GM18519 (cell line): ENCODE measurements at regions not wholly inside any gene's neighbourhood (a gene's known extent, or its start where the extent isn't known, plus 50 kb on each side); places are given as distances from the start of the nearest gene placed in this dataset.
"Not testable (repeated sequence)": the region's sequence is repeated elsewhere in the genome, so short reads cannot be mapped to it uniquely, and the experiment has no call there.

Experiments
- ATAC-seq: cut with Tn5 transposase; IDR thresholded peaks from one replicate; pipeline ENCODE4 v1.9.1; 2021; ENCODE audit warnings: mild to moderate bottlenecking, moderate library complexity; ENCODE audit not compliant: unreplicated experiment, low FRiP score

GRCh38 chr9:75454043-75454442 is 365.7 kb downstream of the OSTF1 start:
- no peak for ATAC-seq

- ATAC-seq: no peak
Observed at GRCh38 chr9:75454891-75455290, 366.6 kb downstream of the OSTF1 start.

GRCh38 chr9:75455444-75455921 is 367.2 kb downstream of the OSTF1 start:
- peak; percentile 99 for ATAC-seq

- no peak for ATAC-seq
Observed at GRCh38 chr9:75456698-75457097, 368.4 kb downstream of the OSTF1 start.

DNA sequence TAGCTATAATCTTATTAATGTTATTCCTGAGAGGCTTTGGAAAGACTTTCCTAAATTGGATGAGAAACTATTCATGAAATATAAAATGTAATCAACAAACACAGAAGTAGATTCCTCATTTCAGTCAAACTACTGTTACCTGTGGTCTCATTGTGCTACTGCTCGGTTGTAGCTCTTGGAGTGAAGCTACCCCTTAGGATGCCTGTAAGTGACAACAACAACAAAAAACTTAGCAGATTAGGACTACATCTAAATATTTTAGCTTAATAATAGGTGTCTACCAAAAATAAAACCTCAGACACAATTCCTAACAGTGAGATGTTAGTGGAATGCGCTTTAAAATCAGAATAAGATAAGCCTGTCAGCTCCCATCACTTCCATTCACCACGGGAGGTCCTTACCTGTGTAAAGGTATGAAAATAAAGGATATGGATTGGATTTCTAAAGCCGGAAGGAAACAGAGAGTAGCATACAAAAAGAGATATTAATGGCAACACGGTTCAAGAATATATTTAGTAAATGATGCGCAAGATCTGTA is 369.2 kb downstream of the OSTF1 start:
- no peak for ATAC-seq

DNA sequence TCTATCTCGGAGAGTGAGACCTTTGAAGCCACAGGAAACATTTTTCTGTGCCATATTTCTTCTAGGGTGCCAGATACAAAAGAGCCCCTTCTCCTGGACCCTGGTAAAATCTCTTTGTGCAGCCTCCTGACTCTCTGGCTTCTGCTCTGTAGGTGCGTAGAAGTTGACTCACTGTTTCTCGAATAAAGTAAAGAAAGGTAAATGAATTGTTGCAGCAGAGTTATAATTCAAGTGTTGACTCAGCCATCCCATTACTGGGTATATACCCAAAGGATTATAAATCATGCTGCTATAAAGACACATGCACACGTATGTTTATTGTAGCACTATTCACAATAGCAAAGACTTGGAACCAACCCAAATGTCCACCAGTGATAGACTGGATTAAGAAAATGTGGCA is 371.0 kb downstream of the OSTF1 start:
- not testable (repeated sequence) for ATAC-seq

- ATAC-seq: peak; percentile 59
Observed at GRCh38 chr9:75461183-75461582, 372.9 kb downstream of the OSTF1 start.

DNA sequence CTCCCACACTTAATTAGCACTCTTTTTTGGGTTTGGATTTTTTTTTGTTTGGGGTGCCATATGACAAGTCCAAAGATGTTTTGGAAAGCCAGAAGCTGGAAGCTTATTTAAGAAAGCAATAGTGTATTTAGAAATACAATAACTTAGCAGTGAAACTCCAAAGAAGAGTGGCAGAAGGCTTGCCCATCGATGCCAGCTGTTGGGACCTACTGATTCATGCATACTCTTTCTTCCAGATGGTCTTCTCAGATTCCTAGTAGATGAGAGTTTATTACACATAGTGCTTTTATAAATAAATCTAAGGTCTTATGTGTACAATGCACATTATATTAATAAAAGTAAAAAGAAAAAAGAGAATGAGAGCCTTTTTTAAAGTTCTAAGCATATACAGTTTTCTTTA is 374.6 kb downstream of the OSTF1 start:
- ATAC-seq: no peak

- no peak for ATAC-seq
Observed at GRCh38 chr9:75463871-75464270, 375.6 kb downstream of the OSTF1 start.

DNA sequence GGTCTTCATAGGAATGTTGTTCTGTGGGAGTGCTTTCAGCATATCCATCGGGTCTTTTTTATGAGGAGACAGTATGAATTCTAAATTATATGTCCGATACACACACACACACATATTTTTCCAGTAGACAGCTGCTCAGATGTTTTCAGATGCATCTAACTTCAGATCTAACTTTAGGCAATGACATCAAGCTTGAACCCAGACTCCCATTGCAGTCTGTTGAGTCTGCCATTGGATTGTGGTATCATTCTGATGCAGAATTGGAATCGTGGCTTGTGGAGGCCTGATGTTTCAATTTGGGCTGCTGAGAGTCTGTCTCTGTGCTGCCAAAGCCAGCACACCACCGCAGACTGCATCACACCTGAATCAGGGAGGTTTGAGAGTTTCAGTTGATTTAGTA is 376.4 kb downstream of the OSTF1 start:
- no peak for ATAC-seq

DNA sequence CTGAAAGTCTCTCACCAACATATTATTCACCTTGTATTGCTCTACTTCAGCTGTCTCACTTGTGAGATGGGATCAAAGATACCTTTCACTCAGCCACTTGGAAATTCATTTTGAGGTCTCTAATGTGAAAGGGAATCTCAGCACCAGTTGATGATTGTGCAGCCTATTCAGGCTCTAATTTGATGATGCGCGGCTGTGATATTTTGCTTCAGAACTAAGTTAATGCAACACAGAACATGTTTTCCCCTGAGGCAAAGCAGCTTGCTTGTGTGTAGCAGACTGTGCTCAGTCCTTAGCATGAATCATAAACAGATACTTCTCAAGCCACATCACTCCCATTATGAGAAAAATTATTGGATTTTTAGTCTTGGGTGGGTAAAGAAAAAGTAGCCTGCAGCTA is 378.8 kb downstream of the OSTF1 start:
- no peak for ATAC-seq

DNA sequence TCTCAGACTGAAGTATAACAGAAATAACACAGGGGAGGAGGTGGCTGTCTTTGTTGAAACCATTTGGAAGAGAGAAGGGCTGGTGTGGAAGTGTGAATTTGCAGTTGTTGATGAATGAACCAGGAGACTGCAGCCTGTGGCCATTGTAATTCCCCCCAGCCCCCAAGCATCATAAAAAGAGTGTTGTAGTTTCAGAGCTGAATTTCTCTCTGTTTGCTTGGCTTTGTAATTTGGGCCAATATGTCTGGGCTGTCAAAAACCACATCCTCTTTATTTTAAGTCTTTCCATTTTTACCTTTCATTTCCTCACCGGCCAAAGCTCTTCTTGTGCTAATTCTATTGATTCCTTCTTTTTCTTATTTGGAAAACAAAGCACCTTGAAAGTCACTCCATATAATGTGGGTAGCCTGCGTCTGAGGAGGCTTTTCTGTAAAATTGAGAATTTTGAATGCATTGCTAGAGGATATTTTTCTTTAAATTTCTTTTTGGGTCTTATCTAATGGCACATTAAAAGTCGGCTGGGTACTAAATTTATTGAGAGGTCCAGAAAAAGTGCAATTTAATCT is 383.3 kb downstream of the OSTF1 start:
- peak; percentile 54 for ATAC-seq

GRCh38 chr9:75482566-75482965 is 394.3 kb downstream of the OSTF1 start:
- no peak for ATAC-seq

DNA sequence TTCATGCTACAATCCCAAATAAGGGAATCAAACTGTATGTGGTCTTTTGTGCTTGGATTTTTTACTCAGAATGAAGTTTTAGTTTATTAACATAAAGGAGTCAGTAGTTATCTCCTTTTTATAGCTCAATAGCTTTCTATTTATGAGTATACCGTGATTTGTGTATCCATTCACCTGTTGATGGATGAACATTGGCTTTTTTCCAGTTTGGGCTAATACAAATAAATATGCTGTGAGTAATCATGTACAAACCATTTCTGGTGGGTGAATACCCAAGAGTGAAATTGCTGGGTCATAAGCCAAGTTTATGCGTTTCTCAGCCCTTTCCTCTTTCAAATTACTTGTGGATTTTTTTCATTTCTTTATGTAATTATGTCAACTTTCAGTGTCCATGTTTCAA is 395.3 kb downstream of the OSTF1 start:
- ATAC-seq: no peak

DNA sequence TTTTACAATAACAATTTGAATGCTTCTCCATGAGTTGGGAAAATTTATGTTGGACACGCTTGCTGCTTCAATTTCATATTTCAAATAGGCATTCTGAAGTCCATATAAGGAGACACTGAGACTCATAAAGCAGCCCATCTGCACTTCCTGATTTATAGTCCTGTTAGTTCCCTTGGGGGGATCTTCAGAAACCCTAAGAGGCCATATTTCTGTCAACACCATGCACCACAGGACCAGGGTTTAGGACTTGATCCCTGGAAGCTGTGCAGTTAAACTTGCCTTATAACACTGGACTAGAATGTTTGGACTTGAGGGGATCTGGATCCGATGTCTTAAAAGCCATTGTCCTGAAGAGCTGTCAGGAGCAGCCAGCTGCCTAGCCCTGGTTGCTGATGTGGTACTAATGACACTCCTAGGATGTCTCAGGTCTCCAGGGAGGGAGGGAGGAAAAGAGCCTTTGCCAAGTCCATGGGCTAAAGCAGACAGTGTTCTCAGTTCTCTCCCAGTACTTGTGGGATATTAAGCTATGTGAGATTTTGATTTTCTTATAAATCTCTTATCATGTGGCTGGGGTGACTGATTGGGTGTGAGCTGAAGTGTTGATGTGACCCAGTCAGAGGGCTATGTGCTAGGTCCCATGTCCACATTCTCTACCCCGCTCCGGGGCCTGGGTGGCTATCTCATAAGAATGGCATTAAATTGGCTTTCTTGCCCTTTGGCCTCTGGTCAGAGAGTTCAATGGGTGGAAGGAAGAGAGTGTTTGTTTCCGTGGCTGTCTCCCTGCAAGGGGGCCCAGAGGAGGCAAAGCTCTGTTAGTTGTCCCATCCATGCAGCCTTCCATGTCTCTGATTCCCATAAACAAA is 399.8 kb downstream of the OSTF1 start:
- no peak for ATAC-seq

DNA sequence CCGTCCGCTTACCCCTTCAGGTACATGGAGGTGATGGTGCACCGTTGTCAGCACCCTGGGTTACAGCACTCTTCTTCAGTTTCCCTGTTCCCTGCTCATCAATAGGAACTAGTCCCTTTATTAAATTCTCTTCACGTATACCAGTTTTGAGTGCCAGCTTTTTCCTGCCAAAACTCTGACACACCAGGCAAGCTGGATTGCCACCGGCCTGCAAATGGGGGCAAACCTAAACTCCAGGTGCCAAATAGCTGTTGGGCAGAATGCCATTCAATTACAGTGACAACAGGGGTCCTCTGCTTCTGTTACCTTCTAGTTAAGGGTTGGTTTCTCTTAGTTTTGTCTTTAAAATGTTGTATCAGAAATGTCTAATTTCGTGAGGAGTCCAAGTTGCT is 400.4 kb downstream of the OSTF1 start:
- ATAC-seq: no peak

GRCh38 chr9:75490326-75490725 is 400.1 kb upstream of the PCSK5 start:
- no peak for ATAC-seq

DNA sequence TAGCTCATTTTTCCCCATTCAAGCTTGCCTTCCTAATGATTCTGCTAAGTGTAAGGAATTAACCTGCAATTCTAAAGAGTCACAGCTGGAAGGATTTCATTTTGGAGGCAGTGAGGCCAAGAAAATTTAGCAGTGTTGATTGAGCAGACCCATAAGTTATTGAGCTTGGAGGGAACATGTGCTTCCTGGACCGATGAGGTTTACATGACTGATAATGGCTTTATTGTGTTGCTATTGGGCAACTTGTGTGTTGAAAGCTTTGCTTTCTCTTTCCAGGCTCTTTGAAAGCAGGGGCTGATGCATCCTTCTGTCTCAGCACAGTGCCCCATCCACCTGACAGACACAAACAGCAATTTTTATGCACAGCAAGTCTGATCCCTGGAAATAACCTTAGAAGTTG is 398.9 kb upstream of the PCSK5 start:
- ATAC-seq: no peak

GRCh38 chr9:75499812-75500211 is 390.7 kb upstream of the PCSK5 start:
- ATAC-seq: no peak

- no peak for ATAC-seq
Observed at GRCh38 chr9:75500479-75500878, 390.0 kb upstream of the PCSK5 start.

GRCh38 chr9:75500940-75501339 is 389.5 kb upstream of the PCSK5 start:
- ATAC-seq: not testable (repeated sequence)

- no peak for ATAC-seq
Observed at GRCh38 chr9:75504721-75505120, 385.8 kb upstream of the PCSK5 start.
